ENCODE measurements at regions not wholly inside any gene's neighbourhood (a gene's known extent, or its start where the extent isn't known, plus 50 kb on each side); places are given as distances from the start of the nearest gene placed in this dataset.

GRCh38 chr6:27026361-27026760 is 221.1 kb upstream of the PRSS16 start:
- H3K4me2 ChIP-seq (ENCODE audit: low read length), result no peak overlapping the region
- no peaks in the 10 kb centered on the region for H3K79me2 ChIP-seq (replicated peaks; ENCODE audit: insufficient read depth, low read length)
- no peaks in the 10 kb centered on the region for H3K27me3 ChIP-seq (ENCODE audit: insufficient read depth, low read depth, low read length)
- H3K36me3 ChIP-seq (ENCODE audit: insufficient read depth, low read length), result no peaks in the 10 kb centered on the region
- H3K27ac ChIP-seq (ENCODE audit: low read length), result no peak overlapping the region
- H3F3A ChIP-seq (ENCODE audit: insufficient read depth, low read length, poor library complexity, severe bottlenecking), result no peaks in the 10 kb centered on the region
- H3K9ac ChIP-seq (ENCODE audit: low read length), result no peak overlapping the region
- H3K4me3 ChIP-seq (ENCODE audit: low read length), result no peak overlapping the region
- no peaks in the 10 kb centered on the region for H3K9me3 ChIP-seq (ENCODE audit: low read length)
- no peak overlapping the region for H2AFZ ChIP-seq (ENCODE audit: low read depth, low read length)
- H4K20me1 ChIP-seq (ENCODE audit: insufficient read depth), result no peaks in the 10 kb centered on the region
- H3K9me2 ChIP-seq (ENCODE audit: insufficient read depth, low read length), result no peaks in the 10 kb centered on the region
- TF ChIP-seq RAD21 (conservative IDR thresholded peaks at IDR 0.05) (no peak), EZH2 (IDR thresholded peaks at IDR 0.05; ENCODE audit: borderline replicate concordance, insufficient read depth, low read length, poor library complexity, severe bottlenecking) (no peak), SMC3 (conservative IDR thresholded peaks at IDR 0.05; ENCODE audit: poor library complexity) (no peak), EP300 (conservative IDR thresholded peaks at IDR 0.05; ENCODE audit: poor library complexity, severe bottlenecking) (no peak), MXI1 (conservative IDR thresholded peaks at IDR 0.05; ENCODE audit: poor library complexity, severe bottlenecking) (no peak), REST (IDR thresholded peaks at IDR 0.05; ENCODE audit: borderline replicate concordance) (no peak), POLR2AphosphoS5 (IDR thresholded peaks at IDR 0.05) (no peak), CTCF (IDR thresholded peaks at IDR 0.05; ENCODE audit: poor library complexity, severe bottlenecking) (no peak), TAF1 (IDR thresholded peaks at IDR 0.05; ENCODE audit: low read depth) (no peak)

GRCh38 chr6:27031302-27031701 is 216.2 kb upstream of the PRSS16 start:
- no peak overlapping the region for H2AFZ ChIP-seq (ENCODE audit: low read depth, low read length)
- no peaks in the 10 kb centered on the region for H3K9me2 ChIP-seq (ENCODE audit: insufficient read depth, low read length)
- no peaks in the 10 kb centered on the region for H3K9me3 ChIP-seq (ENCODE audit: low read length)
- no peaks in the 10 kb centered on the region for H3K36me3 ChIP-seq (ENCODE audit: insufficient read depth, low read length)
- H3K79me2 ChIP-seq (replicated peaks; ENCODE audit: insufficient read depth, low read length), result no peaks in the 10 kb centered on the region
- no peak overlapping the region for H3K9ac ChIP-seq (ENCODE audit: low read length)
- TF ChIP-seq MXI1 (conservative IDR thresholded peaks at IDR 0.05; ENCODE audit: poor library complexity, severe bottlenecking) (no peak), EP300 (conservative IDR thresholded peaks at IDR 0.05; ENCODE audit: poor library complexity, severe bottlenecking) (peak; percentile 12), REST (IDR thresholded peaks at IDR 0.05; ENCODE audit: borderline replicate concordance) (peak; percentile 84), POLR2AphosphoS5 (IDR thresholded peaks at IDR 0.05) (peak; percentile 23)
- H3K27ac ChIP-seq (ENCODE audit: low read length), result no peak overlapping the region
- no peaks in the 10 kb centered on the region for H4K20me1 ChIP-seq (ENCODE audit: insufficient read depth)
- no peaks in the 10 kb centered on the region for H3F3A ChIP-seq (ENCODE audit: insufficient read depth, low read length, poor library complexity, severe bottlenecking)
- no peak overlapping the region for H3K4me2 ChIP-seq (ENCODE audit: low read length)
- H3K27me3 ChIP-seq (ENCODE audit: insufficient read depth, low read depth, low read length), result no peaks in the 10 kb centered on the region
- no peak overlapping the region for H3K4me3 ChIP-seq (ENCODE audit: low read length)
